ENCODE measurements at regions not wholly inside any gene's neighbourhood (a gene's known extent, or its start where the extent isn't known, plus 50 kb on each side); places are given as distances from the start of the nearest gene placed in this dataset.

DNA sequence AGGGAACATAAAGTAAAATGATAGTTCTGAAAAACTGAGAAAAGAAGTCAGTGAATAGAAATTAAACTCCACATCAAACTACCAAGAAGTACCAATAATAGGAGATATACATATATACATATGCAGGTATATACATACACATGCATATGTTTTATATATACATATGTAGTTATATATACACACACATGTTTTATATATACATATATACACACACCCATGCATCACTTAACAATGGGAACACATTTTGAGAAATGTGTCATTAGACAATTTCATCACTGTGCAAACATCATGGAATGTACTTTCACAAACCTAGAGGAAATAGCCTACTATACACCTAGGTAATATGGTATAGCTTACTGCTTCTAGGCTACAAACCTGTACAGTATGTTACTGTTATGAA, 626.8 kb upstream of the PCDH9 start:
- Histone ChIP-seq H3K79me2 (ENCODE audit: control insufficient read depth, insufficient read depth, low read length) (no peaks in the 10 kb centered on the region), H3K27me3 (ENCODE audit: control insufficient read depth, extremely low read depth, insufficient read depth, low read length) (no peaks in the 10 kb centered on the region), H3K27ac (ENCODE audit: control insufficient read depth, insufficient read depth, low read length) (no peak overlapping the region), H4K20me1 (ENCODE audit: control insufficient read depth, extremely low read depth, insufficient read depth, low read length) (no peaks in the 10 kb centered on the region), H3K9me1 (ENCODE audit: control insufficient read depth, extremely low read depth, insufficient read depth, low read length) (no peaks in the 10 kb centered on the region), H3K9me3 (ENCODE audit: control insufficient read depth, low read depth, low read length) (no peaks in the 10 kb centered on the region), H2AFZ (ENCODE audit: control insufficient read depth, low read length) (no peak overlapping the region), H3K36me3 (ENCODE audit: control insufficient read depth in 2 of 2, extremely low read depth in 1 of 2, insufficient read depth in 2 of 2, low read length in 2 of 2) (no peaks in the 10 kb centered on the region), H3K4me2 (ENCODE audit: control insufficient read depth, extremely low read depth, insufficient read depth, low read depth, low read length) (no peak overlapping the region), H3K4me1 (ENCODE audit: control insufficient read depth, extremely low read depth, insufficient read depth, low read length) (no peaks in the 10 kb centered on the region), H3K9ac (ENCODE audit: control insufficient read depth, extremely low read depth, insufficient read depth, low read length) (no peak overlapping the region), H3K4me3 (ENCODE audit: control insufficient read depth in 2 of 3, extremely low read depth in 1 of 3, insufficient read depth in 2 of 3, low read depth in 1 of 3, low read length in 3 of 3) (no peak overlapping the region)
- no peak for FAIRE-seq
- dilution Hi-C loops (cut with MboI; ENCODE audit: extremely low pct_ligation_motif_present, low sequenced_read_pairs), result no loop called here
- no peak for DNase-seq (ENCODE audit: low read depth, low spot score)
- TF ChIP-seq CTCF (optimal IDR thresholded peaks at IDR 0.05 in 1 of 3, IDR thresholded peaks at IDR 0.05 in 1 of 3, conservative IDR thresholded peaks at IDR 0.05 in 1 of 3; ENCODE audit: extremely low read depth in 1 of 3, insufficient read depth in 2 of 3, low read length in 3 of 3) (no peak), EZH2 (IDR thresholded peaks at IDR 0.05; ENCODE audit: low read length) (no peak)

GRCh38 chr13:67855741-67856238, 625.7 kb upstream of the PCDH9 start:
- TF ChIP-seq CTCF (optimal IDR thresholded peaks at IDR 0.05 in 1 of 3, IDR thresholded peaks at IDR 0.05 in 1 of 3, conservative IDR thresholded peaks at IDR 0.05 in 1 of 3; ENCODE audit: extremely low read depth in 1 of 3, insufficient read depth in 2 of 3, low read length in 3 of 3), result no peak
- TF ChIP-seq EZH2 (IDR thresholded peaks at IDR 0.05; ENCODE audit: low read length), result no peak
- dilution Hi-C loops (cut with MboI; ENCODE audit: extremely low pct_ligation_motif_present, low sequenced_read_pairs), result no loop called here
- DNase-seq (ENCODE audit: low read depth, low spot score), result no peak
- Histone ChIP-seq H3K9me1 (ENCODE audit: control insufficient read depth, extremely low read depth, insufficient read depth, low read length) (no peaks in the 10 kb centered on the region), H3K27ac (ENCODE audit: control insufficient read depth, insufficient read depth, low read length) (no peak overlapping the region), H4K20me1 (ENCODE audit: control insufficient read depth, extremely low read depth, insufficient read depth, low read length) (no peaks in the 10 kb centered on the region), H3K27me3 (ENCODE audit: control insufficient read depth, extremely low read depth, insufficient read depth, low read length) (no peaks in the 10 kb centered on the region), H3K9me3 (ENCODE audit: control insufficient read depth, low read depth, low read length) (no peaks in the 10 kb centered on the region), H3K4me2 (ENCODE audit: control insufficient read depth, extremely low read depth, insufficient read depth, low read depth, low read length) (no peak overlapping the region), H3K9ac (ENCODE audit: control insufficient read depth, extremely low read depth, insufficient read depth, low read length) (no peak overlapping the region), H3K4me3 (ENCODE audit: control insufficient read depth in 2 of 3, extremely low read depth in 1 of 3, insufficient read depth in 2 of 3, low read depth in 1 of 3, low read length in 3 of 3) (no peak overlapping the region), H3K79me2 (ENCODE audit: control insufficient read depth, insufficient read depth, low read length) (no peaks in the 10 kb centered on the region), H3K4me1 (ENCODE audit: control insufficient read depth, extremely low read depth, insufficient read depth, low read length) (no peaks in the 10 kb centered on the region), H2AFZ (ENCODE audit: control insufficient read depth, low read length) (no peak overlapping the region), H3K36me3 (ENCODE audit: control insufficient read depth in 2 of 2, extremely low read depth in 1 of 2, insufficient read depth in 2 of 2, low read length in 2 of 2) (no peaks in the 10 kb centered on the region)
- no peak for FAIRE-seq

Data from keratinocyte (primary cell).